NCI-H2107 (cell line): ENCODE measurements at regions not wholly inside any gene's neighbourhood (a gene's known extent, or its start where the extent isn't known, plus 50 kb on each side); places are given as distances from the start of the nearest gene placed in this dataset.
"Not testable (repeated sequence)": the region's sequence is repeated elsewhere in the genome, so short reads cannot be mapped to it uniquely, and the experiment has no call there.

Experiments
- DNase-seq: peaks from one replicate; lab custom pipeline; 2025; lab: John Stamatoyannopoulos, UW

- DNase-seq = no peak
These were observed 248.0 kb downstream of the MYCN start for GRCh38 chr2:16188261-16188890.

DNA sequence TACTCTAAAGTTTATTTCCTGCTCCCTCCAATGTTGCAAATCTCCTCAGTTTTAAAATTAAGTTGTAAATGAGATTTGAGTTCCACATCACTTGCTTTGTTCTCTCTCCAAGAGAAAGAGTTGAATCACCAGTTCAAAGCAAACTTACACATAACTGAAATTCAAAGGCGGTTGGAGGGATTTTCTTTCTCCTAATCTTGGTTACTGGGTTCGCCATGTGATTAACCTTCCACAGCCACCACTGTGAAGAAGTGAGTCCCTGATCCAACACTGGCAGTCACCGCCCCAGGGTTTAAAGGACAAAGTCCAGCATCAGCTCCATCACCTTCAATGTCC, 247.1 kb downstream of the MYCN start:
- no peak for DNase-seq

GRCh38 chr2:16186661-16187481, 246.5 kb downstream of the MYCN start:
- DNase-seq = no peak

- no peak for DNase-seq
These were observed 245.5 kb downstream of the MYCN start for GRCh38 chr2:16185801-16186272.

- no peak for DNase-seq
These were observed 244.8 kb downstream of the MYCN start for GRCh38 chr2:16184945-16185660.

DNA sequence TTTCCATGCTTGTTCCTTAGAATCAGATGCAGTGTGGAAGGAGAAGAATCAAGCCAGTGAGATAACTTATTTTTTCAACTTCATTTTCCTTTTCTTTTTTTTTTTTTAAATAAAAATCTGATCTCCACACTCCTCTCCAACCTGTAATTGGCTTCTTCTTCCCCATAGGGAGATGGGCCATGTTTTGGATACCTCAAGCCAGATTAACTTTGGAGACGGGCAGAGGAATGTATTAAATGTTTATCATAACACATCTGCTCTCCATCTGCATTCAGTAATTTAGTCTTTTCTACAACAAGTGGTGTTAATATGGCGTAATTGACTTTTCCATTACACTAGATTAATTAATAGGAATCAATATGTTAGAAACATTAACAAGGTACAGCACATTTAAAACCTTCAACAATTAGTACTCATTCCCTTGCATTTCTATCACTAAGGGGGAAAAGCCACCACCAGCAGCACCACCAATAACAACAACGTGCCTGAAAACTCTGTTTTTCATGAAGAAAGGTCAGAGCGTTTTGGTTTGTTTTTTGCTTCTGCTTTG, 244.1 kb downstream of the MYCN start:
- no peak for DNase-seq

GRCh38 chr2:16183345-16183744, 243.0 kb downstream of the MYCN start:
- no peak for DNase-seq

GRCh38 chr2:16182841-16183240, 242.5 kb downstream of the MYCN start:
- DNase-seq = no peak

DNA sequence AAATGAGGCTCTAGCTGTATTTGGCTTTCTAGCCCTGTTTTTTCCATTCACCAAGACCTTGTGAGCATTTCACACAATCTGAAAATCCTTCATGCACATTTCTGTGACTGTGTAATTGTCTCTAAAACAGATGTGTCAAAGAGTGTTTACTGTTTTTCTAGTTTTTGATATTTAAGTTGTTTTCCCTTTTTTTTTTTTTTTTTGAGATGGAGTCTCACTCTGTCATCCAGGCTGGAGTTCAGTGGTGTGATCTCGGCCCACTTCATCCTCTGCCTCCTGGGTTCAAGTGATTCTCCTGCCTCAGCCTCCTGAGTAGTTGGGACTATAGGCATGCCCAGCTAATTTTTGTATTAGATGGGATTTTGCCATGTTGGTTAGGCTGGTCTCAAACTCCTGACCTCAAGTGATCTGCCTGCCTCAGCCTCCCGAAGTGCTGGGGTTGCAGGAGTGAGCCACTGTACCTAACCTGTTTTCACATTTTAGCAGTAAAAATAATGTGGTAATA, 242.0 kb downstream of the MYCN start:
- not testable (repeated sequence) for DNase-seq

DNA sequence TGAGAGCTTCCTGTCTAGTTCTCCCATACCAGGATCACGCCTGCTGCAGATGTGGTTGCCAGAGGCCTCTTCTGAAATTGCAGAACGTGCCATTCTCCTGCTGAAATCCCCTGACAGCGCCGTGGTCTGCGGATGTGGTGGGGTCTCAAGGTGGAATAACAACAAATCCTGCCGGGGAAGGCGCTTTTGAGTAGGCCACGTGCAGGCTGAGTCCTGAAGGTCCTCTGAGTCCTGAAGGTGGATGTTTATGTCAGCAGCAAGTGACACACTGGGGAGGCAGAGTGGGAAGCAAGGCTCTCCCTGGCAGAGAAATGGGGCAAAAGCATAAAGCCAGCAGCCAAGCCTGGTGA, 241.4 kb downstream of the MYCN start:
- DNase-seq = no peak

GRCh38 chr2:16181062-16181740, 240.9 kb downstream of the MYCN start:
- DNase-seq = no peak

DNA sequence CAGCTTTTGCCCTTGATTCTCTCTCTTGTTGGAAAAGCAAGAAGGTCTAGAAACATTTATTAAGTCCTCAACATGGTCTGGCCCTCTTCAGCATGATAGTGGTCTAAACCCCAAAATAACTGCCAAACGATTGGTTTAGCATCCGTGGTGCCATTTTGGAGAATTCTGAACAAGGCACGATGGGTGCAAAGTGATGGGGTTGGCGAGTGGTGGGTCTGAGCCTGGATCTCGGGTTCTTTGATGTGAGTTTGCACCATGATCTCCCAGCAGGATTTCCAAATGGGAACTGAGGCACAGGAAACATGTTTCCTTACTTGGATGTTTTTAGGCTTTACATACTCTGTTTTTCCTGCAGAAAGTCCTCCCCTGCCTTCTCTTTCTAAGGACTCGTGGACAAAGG, 240.3 kb downstream of the MYCN start:
- no peak for DNase-seq

- DNase-seq = no peak
These were observed 239.5 kb downstream of the MYCN start for GRCh38 chr2:16179701-16180416.

DNA sequence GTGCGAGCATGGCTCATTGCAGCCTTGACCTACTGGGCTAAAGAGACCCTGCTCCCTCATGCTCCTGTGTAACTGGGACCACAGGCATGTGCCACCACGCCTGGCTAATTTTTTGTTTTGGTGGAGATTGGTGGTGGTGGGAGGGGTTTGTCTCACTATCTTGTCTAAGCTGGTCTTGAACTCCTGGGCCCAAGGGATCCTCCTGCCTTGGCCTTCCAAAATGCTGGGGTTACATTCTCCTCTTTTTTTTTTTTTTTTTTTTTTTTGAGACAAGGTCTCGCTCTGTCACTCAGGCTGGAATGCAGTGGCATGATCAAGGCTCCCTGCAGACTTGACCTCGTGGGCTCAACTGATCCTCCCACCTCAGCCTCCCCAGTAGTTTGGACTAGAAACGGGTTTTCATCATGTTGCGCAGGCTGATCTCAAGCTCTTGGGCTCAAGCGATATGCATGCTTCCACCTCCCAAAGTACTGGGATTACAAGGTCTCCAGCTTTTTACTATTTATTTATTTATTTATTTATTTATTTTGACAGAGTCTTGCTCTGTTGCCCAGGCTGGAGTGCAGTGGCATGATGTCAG, 238.3 kb downstream of the MYCN start:
- no peak for DNase-seq

- no peak for DNase-seq
These were observed 237.4 kb downstream of the MYCN start for GRCh38 chr2:16177671-16178180.

- DNase-seq = no peak
These were observed 236.7 kb downstream of the MYCN start for GRCh38 chr2:16176971-16177480.

GRCh38 chr2:16175247-16175825, 235.0 kb downstream of the MYCN start:
- no peak for DNase-seq

GRCh38 chr2:16174693-16175045, 234.3 kb downstream of the MYCN start:
- DNase-seq = no peak

GRCh38 chr2:16173893-16174692, 233.7 kb downstream of the MYCN start:
- no peak for DNase-seq
